HepG2 (cell line): ENCODE measurements at regions not wholly inside any gene's neighbourhood (a gene's known extent, or its start where the extent isn't known, plus 50 kb on each side); places are given as distances from the start of the nearest gene placed in this dataset.
"Not testable (repeated sequence)": the region's sequence is repeated elsewhere in the genome, so short reads cannot be mapped to it uniquely, and the experiment has no call there.

Experiments used
- ATAC-seq: fragments of 200-7000 bp; cut with Tn5 transposase; 3 replicates; pipeline ENCODE4 v1.9.1; 2020; ENCODE audit warnings: mild to moderate bottlenecking, moderate library complexity
- BruUV-seq: library from RNA; stranded (reverse); fragments of 400-500 nt; replicated peaks from 2 replicates; lab custom pipeline; 2021; lab: Mats Ljungman, UMichigan
- CTCF ChIA-PET: fragments of 300-600 bp; formaldehyde crosslinking; extraction: SDS; loops from one replicate; lab custom pipeline; 2021; ENCODE audit warnings: low total read pairs, inconsistent platforms, low intra/inter-chr PET ratio; lab: Yijun Ruan, JAX
- POLR2A ChIA-PET: fragments of 350-600 bp; sonication (Branson Sonifier 250); formaldehyde crosslinking; loops from one replicate; lab custom pipeline; 2020; ENCODE audit warnings: antibody characterized with exemption, inconsistent platforms; lab: Yijun Ruan, JAX
- DNase-seq: peaks from one replicate; pipeline ENCODE4 v3.0.0-alpha.2; 2015; ENCODE audit warnings: low spot score
- FAIRE-seq: peaks from 3 replicates; lab custom pipeline; 2011; peaks lifted over from hg19 to GRCh38; lab: Jason Lieb, UNC
- H2AFZ ChIP-seq: one replicate; pipeline ENCODE4 v1.6.1; 2011; ENCODE audit warnings: low read length, inconsistent platforms
- H3K27ac ChIP-seq: fragments of 300-600 bp; 3 replicates; pipeline ENCODE4 v1.8.0; 2011; ENCODE audit warnings: mixed run types, mild to moderate bottlenecking, mixed read lengths, low read length, inconsistent platforms; ENCODE audit not compliant: insufficient read depth; ENCODE audit errors: extremely low read length
- H3K27me3 ChIP-seq, 2 experiments: fragments of 200-600 bp in 1 of 2; 2 replicates in 1 of 2; 3 replicates in 1 of 2; pipeline versions ENCODE4 v1.6.0 to v1.8.0; 2011; ENCODE audit warnings: low read length in 2 of 2, mild to moderate bottlenecking in 2 of 2, moderate library complexity in 2 of 2, inconsistent platforms in 1 of 2; ENCODE audit not compliant: insufficient read depth in 2 of 2, control insufficient read depth in 1 of 2
- H3K36me3 ChIP-seq, 2 experiments: fragments of 200-600 bp in 1 of 2; replicated peaks in 1 of 2; 2 replicates in 1 of 2; 3 replicates in 1 of 2; pipeline versions ENCODE4 v1.5.1 to v1.8.0; 2011; ENCODE audit warnings: low read length in 2 of 2, inconsistent platforms in 1 of 2; ENCODE audit not compliant: insufficient read depth in 2 of 2, control insufficient read depth in 1 of 2
- H3K4me1 ChIP-seq: 2 replicates; pipeline ENCODE4 v1.5.1; 2012; ENCODE audit warnings: low read length, inconsistent platforms; ENCODE audit not compliant: insufficient read depth
- H3K4me2 ChIP-seq: 2 replicates; pipeline ENCODE4 v1.6.0; 2011; ENCODE audit warnings: low read depth, low read length, inconsistent platforms
- H3K4me3 ChIP-seq, 3 experiments: fragments of 200-600 bp in 1 of 3; sonication (generic), shearing (Covaris generic) in 1 of 3; replicated peaks in 1 of 3; 2 replicates each; pipeline ENCODE4 v1.5.1; 2011 to 2016; ENCODE audit warnings: low read length in 3 of 3, inconsistent platforms in 2 of 3, low read depth in 2 of 3, mild to moderate bottlenecking in 2 of 3, control low read depth in 1 of 3, mixed read lengths in 1 of 3; ENCODE audit not compliant: insufficient read depth in 1 of 3
- H3K79me2 ChIP-seq: one replicate; pipeline ENCODE4 v1.6.1; 2011; ENCODE audit warnings: low read length, inconsistent platforms; ENCODE audit not compliant: insufficient read depth
- H3K9ac ChIP-seq: 2 replicates; pipeline ENCODE4 v1.6.0; 2011; ENCODE audit warnings: mild to moderate bottlenecking, low read depth, low read length, inconsistent platforms; ENCODE audit not compliant: insufficient read depth
- H3K9me3 ChIP-seq: 2 replicates; pipeline ENCODE4 v1.5.1; 2012; ENCODE audit warnings: mild to moderate bottlenecking, low read length
- H4K20me1 ChIP-seq: 2 replicates; pipeline ENCODE4 v1.6.0; 2011; ENCODE audit warnings: inconsistent platforms, mild to moderate bottlenecking, low read length, moderate library complexity; ENCODE audit not compliant: insufficient read depth
- ATAD3A ChIP-seq: sonication (generic); formaldehyde crosslinking; IDR thresholded peaks from 2 replicates; pipeline ENCODE4 v1.4.0; 2020; ENCODE audit warnings: missing genetic modification reagents
- FOSL1 ChIP-seq: sonication (generic); formaldehyde crosslinking; IDR thresholded peaks from 2 replicates; pipeline ENCODE4 v1.9.0; 2021; ENCODE audit warnings: missing genetic modification reagents, borderline replicate concordance
- FOSL2 ChIP-seq: sonication (generic); formaldehyde crosslinking; IDR thresholded peaks from 2 replicates; pipeline ENCODE4 v1.4.0; 2020; ENCODE audit warnings: missing genetic modification reagents
- FOXJ3 ChIP-seq: sonication (generic); formaldehyde crosslinking; IDR thresholded peaks from 2 replicates; pipeline ENCODE4 v1.4.0; 2020; ENCODE audit warnings: missing genetic modification reagents, mild to moderate bottlenecking, borderline replicate concordance
- HNRNPK ChIP-seq: fragments of 200-400 bp; formaldehyde crosslinking; IDR thresholded peaks from 2 replicates; pipeline ENCODE4 v1.6.1; 2018; ENCODE audit warnings: low read length, low read depth, moderate library complexity, mild to moderate bottlenecking; ENCODE audit not compliant: poor library complexity, severe bottlenecking
- MEIS2 ChIP-seq: sonication (generic); formaldehyde crosslinking; IDR thresholded peaks from 2 replicates; pipeline ENCODE4 v1.9.0; 2021; ENCODE audit warnings: mild to moderate bottlenecking, missing genetic modification reagents
- MTA3 ChIP-seq: sonication (generic); formaldehyde crosslinking; IDR thresholded peaks from 2 replicates; pipeline ENCODE4 v1.4.0; 2020; ENCODE audit warnings: missing genetic modification reagents
- PTBP1 ChIP-seq: fragments of 200-400 bp; formaldehyde crosslinking; IDR thresholded peaks from 2 replicates; pipeline ENCODE4 v1.6.1; 2018; ENCODE audit warnings: low read length, low read depth; ENCODE audit not compliant: poor library complexity, severe bottlenecking
- SIN3B ChIP-seq: fragments of 150-350 bp; IDR thresholded peaks from 2 replicates; pipeline ENCODE4 v1.6.1; 2014; ENCODE audit warnings: low read length
- SNRNP70 ChIP-seq: fragments of 200-400 bp; formaldehyde crosslinking; IDR thresholded peaks from 2 replicates; pipeline ENCODE4 v1.6.1; 2017; ENCODE audit warnings: mild to moderate bottlenecking, low read depth, low read length, moderate library complexity
- ZBTB3 ChIP-seq: sonication (generic); formaldehyde crosslinking; IDR thresholded peaks from 2 replicates; pipeline ENCODE4 v1.4.0; 2020; ENCODE audit warnings: low read depth, mild to moderate bottlenecking, moderate library complexity, missing genetic modification reagents, borderline replicate concordance
- ZNF225 ChIP-seq: sonication (generic); formaldehyde crosslinking; IDR thresholded peaks from 2 replicates; pipeline ENCODE4 v1.4.0; 2020; ENCODE audit warnings: mild to moderate bottlenecking, missing genetic modification reagents
- ZNF317 ChIP-seq: sonication (generic); formaldehyde crosslinking; IDR thresholded peaks from 2 replicates; pipeline ENCODE4 v1.5.0; 2020; ENCODE audit warnings: mild to moderate bottlenecking, missing genetic modification reagents
- ZNF451 ChIP-seq: sonication (generic); formaldehyde crosslinking; IDR thresholded peaks from 2 replicates; pipeline ENCODE4 v1.5.0; 2020; ENCODE audit warnings: mild to moderate bottlenecking, missing genetic modification reagents
- ZNF550 ChIP-seq: sonication (generic); formaldehyde crosslinking; IDR thresholded peaks from 2 replicates; pipeline ENCODE4 v1.4.0; 2020; ENCODE audit warnings: mild to moderate bottlenecking, missing genetic modification reagents, borderline replicate concordance
- WGBS: methylation state at CpG from one replicate; pipeline ENCODE4 v1.1.6; 2017; ENCODE audit warnings: low lambda C conversion rate; 5-methylcytosine and 5-hydroxymethylcytosine counted together
- in situ Hi-C: cut with HindIII; loops from 2 replicates; pipeline ENCODE4 v1.10.0; 2017; ENCODE audit warnings: low pct_unique_long_range_greater_than_20kb; ENCODE audit not compliant: extremely low pct_ligation_motif_present
- intact Hi-C: fragments of 100-400 bp; cut with micrococcal nuclease; formaldehyde crosslinking; loops from one replicate; pipeline ENCODE4 v1.10.0; 2022; ENCODE audit not compliant: unreplicated experiment
- TF ChIP-seq, protein P1 (sequence below): sonication (generic); formaldehyde crosslinking; IDR thresholded peaks from 2 replicates; pipeline ENCODE4 v1.5.1; 2020; ENCODE audit warnings: missing genetic modification reagents, mild to moderate bottlenecking, borderline replicate concordance
- TF ChIP-seq, protein P2 (sequence below): sonication (generic); formaldehyde crosslinking; IDR thresholded peaks from 2 replicates; pipeline ENCODE4 v1.9.0; 2022; ENCODE audit warnings: missing genetic modification reagents, mild to moderate bottlenecking, borderline replicate concordance
- TF ChIP-seq, protein P3 (sequence below): IDR thresholded peaks from 2 replicates; pipeline ENCODE4 v1.6.1; 2016; ENCODE audit warnings: mild to moderate bottlenecking, missing biosample characterization, missing genetic modification reagents

DNA sequence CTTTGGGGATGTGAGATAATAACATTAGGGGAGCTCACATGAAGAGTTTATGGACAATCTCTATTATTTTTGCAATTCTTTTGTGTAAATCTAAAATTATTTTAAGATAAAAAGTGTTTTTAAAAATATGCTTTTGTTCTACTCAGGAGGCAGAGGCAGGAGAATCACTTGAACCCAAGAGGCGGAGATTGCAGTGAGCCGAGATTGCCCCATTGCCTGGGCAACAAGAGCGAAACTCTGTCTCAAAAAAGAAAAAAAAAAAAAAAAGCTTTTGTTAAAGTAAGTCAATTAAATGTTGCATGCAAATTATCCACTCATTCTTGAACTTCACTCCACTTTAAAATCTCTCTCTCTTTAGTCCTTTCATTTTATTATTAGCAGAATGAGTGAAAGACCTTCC, 193.3 kb upstream of the IRS2 start:
- DNase-seq, H3K79me2 ChIP-seq, H3K4me2 ChIP-seq, H3K4me1 ChIP-seq, intact Hi-C loops, H2AFZ ChIP-seq, H4K20me1 ChIP-seq, H3K36me3 ChIP-seq, H3K9me3 ChIP-seq, in situ Hi-C loops, H3K9ac ChIP-seq, FAIRE-seq, ATAC-seq, H3K4me3 ChIP-seq, POLR2A ChIA-PET, H3K27ac ChIP-seq, BruUV-seq, CTCF ChIA-PET: not testable (repeated sequence)
- H3K27me3 ChIP-seq, result peaks cover 0 to 14% of the 10 kb centered on the region in 2 experiments; a peak in 3 of 5 replicates
- 45% methylated on average over 3 of the region's 3 CpGs for WGBS

DNA sequence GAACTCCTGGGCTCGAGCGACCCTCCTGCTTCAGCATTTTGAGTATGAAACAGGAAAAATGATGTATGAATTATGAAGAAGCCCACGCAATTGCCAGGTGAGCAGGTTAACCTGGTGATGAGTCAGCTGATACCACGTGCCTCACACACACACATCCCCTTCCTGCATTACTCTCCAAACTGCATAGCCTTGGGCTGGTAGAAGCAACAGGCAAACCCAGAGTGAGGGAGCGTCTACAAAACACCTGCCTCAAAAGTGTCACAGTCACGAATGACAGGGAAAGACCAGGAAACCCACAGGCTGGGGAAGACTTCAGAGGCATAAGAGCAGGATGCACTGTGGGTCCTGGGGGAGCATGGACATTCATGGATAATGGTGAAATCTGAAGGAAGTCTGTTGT, 192.8 kb upstream of the IRS2 start:
- H3K36me3 ChIP-seq, result no peaks in the 10 kb centered on the region
- no peak overlapping the region for H3K27ac ChIP-seq
- H3K4me2 ChIP-seq, result no peak overlapping the region
- H2AFZ ChIP-seq, result no peak overlapping the region
- POLR2A ChIA-PET, result no interaction called here
- BruUV-seq, result no TSS peak
- CTCF ChIA-PET, result no interaction called here
- in situ Hi-C loops (no loop called here), intact Hi-C loops (no loop called here)
- no peaks in the 10 kb centered on the region for H4K20me1 ChIP-seq
- H3K79me2 ChIP-seq, result no peaks in the 10 kb centered on the region
- no peak overlapping the region for H3K9ac ChIP-seq
- no peak for DNase-seq
- no peak for ATAC-seq
- 24% methylated on average over 6 of the region's 6 CpGs for WGBS
- no peak overlapping the region for H3K4me3 ChIP-seq
- H3K27me3 ChIP-seq, result peaks cover 0 to 14% of the 10 kb centered on the region in 2 experiments; a peak in 3 of 5 replicates
- no peaks in the 10 kb centered on the region for H3K9me3 ChIP-seq
- no peaks in the 10 kb centered on the region for H3K4me1 ChIP-seq
- no peak for FAIRE-seq
- TF ChIP-seq ZNF451 (CRISPR knock-in tag), result no peak
- TF ChIP-seq, protein P1, sequence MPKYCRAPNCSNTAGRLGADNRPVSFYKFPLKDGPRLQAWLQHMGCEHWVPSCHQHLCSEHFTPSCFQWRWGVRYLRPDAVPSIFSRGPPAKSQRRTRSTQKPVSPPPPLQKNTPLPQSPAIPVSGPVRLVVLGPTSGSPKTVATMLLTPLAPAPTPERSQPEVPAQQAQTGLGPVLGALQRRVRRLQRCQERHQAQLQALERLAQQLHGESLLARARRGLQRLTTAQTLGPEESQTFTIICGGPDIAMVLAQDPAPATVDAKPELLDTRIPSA, result no peak
- TF ChIP-seq FOSL2 (CRISPR knock-in tag), result no peak
- TF ChIP-seq PTBP1, result no peak
- no peak for TF ChIP-seq ATAD3A (CRISPR knock-in tag)
- TF ChIP-seq, protein P2, sequence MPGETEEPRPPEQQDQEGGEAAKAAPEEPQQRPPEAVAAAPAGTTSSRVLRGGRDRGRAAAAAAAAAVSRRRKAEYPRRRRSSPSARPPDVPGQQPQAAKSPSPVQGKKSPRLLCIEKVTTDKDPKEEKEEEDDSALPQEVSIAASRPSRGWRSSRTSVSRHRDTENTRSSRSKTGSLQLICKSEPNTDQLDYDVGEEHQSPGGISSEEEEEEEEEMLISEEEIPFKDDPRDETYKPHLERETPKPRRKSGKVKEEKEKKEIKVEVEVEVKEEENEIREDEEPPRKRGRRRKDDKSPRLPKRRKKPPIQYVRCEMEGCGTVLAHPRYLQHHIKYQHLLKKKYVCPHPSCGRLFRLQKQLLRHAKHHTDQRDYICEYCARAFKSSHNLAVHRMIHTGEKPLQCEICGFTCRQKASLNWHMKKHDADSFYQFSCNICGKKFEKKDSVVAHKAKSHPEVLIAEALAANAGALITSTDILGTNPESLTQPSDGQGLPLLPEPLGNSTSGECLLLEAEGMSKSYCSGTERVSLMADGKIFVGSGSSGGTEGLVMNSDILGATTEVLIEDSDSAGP, result no peak
- TF ChIP-seq FOSL1 (CRISPR knock-in tag), result no peak
- TF ChIP-seq SNRNP70, result no peak
- no peak for TF ChIP-seq FOXJ3 (CRISPR knock-in tag)
- no peak for TF ChIP-seq ZNF550
- no peak for TF ChIP-seq MTA3 (CRISPR knock-in tag)
- TF ChIP-seq SIN3B, result no peak
- no peak for TF ChIP-seq ZBTB3
- TF ChIP-seq ZNF317 (CRISPR knock-in tag), result no peak
- TF ChIP-seq, protein P3, sequence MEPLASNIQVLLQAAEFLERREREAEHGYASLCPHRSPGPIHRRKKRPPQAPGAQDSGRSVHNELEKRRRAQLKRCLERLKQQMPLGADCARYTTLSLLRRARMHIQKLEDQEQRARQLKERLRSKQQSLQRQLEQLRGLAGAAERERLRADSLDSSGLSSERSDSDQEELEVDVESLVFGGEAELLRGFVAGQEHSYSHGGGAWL (CRISPR knock-in tag), result no peak
- no peak for TF ChIP-seq ZNF225 (CRISPR knock-in tag)
- no peak for TF ChIP-seq HNRNPK
- no peak for TF ChIP-seq MEIS2 (CRISPR knock-in tag)
